GM12875 (cell line): ENCODE measurements at regions not wholly inside any gene's neighbourhood (a gene's known extent, or its start where the extent isn't known, plus 50 kb on each side); places are given as distances from the start of the nearest gene placed in this dataset.

Experiments
- H3K4me3 ChIP-seq: one replicate; pipeline ENCODE4 v1.5.1; 2011; ENCODE audit warnings: low read depth, low read length, control low read depth
- CTCF ChIP-seq: IDR thresholded peaks from 2 replicates; pipeline ENCODE4 v1.5.1; 2011; ENCODE audit warnings: low read depth, mild to moderate bottlenecking, control low read depth, inconsistent platforms, low read length, moderate library complexity, borderline replicate concordance; ENCODE audit not compliant: insufficient read depth

GRCh38 chr2:156956161-156956560 lies 301.3 kb upstream of the GALNT5 start:
- no peak for TF ChIP-seq CTCF
- no peak overlapping the region for H3K4me3 ChIP-seq

GRCh38 chr2:156958374-156958773 lies 299.1 kb upstream of the GALNT5 start:
- H3K4me3 ChIP-seq: no peak overlapping the region
- no peak for TF ChIP-seq CTCF

GRCh38 chr2:156959481-156959880 lies 298.0 kb upstream of the GALNT5 start:
- no peak for TF ChIP-seq CTCF
- no peak overlapping the region for H3K4me3 ChIP-seq

GRCh38 chr2:156982615-156983014 lies 274.9 kb upstream of the GALNT5 start:
- no peak for TF ChIP-seq CTCF
- no peak overlapping the region for H3K4me3 ChIP-seq

GRCh38 chr2:156986339-156986988 lies 271.0 kb upstream of the GALNT5 start:
- no peak for TF ChIP-seq CTCF
- no peak overlapping the region for H3K4me3 ChIP-seq

- no peak for TF ChIP-seq CTCF
- H3K4me3 ChIP-seq: no peak overlapping the region
These were observed 257.8 kb upstream of the GALNT5 start for GRCh38 chr2:156999661-157000060.

- no peak overlapping the region for H3K4me3 ChIP-seq
- no peak for TF ChIP-seq CTCF
These were observed 252.7 kb upstream of the GALNT5 start for GRCh38 chr2:157004789-157005188.
